AML-193 (cell line): ENCODE measurements at regions not wholly inside any gene's neighbourhood (a gene's known extent, or its start where the extent isn't known, plus 50 kb on each side); places are given as distances from the start of the nearest gene placed in this dataset.

Experiments
- DNase-seq, 2 experiments: peaks; one replicate each; lab custom pipeline; 2025; lab: John Stamatoyannopoulos, UW

- no peak for DNase-seq
These were observed 279.0 kb downstream of the ATXN7L3B start for GRCh38 chr12:74816398-74817175.

GRCh38 chr12:74817499-74817898 is 279.9 kb downstream of the ATXN7L3B start:
- DNase-seq = no peak

- no peak for DNase-seq
These were observed 280.8 kb downstream of the ATXN7L3B start for GRCh38 chr12:74818412-74818811.

DNA sequence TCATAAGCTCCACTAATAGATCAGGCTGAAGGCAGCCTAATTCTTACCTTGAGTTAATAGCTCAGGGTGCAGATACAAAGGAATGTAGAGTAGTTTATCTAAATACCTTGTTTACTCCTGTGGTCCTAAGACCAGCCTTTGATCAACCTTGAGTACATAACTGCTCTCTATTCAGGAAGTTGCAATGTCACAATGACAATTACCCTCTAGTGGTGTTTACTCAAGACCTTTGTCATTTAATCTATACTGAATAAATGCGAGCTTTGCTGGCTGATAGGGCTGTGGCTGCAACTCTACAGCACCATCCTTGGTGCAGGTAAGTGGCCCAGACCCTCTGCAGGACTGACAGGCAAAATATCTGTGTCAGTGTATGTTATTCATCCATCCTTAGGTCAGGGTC is 282.7 kb downstream of the ATXN7L3B start:
- DNase-seq = no peak

DNA sequence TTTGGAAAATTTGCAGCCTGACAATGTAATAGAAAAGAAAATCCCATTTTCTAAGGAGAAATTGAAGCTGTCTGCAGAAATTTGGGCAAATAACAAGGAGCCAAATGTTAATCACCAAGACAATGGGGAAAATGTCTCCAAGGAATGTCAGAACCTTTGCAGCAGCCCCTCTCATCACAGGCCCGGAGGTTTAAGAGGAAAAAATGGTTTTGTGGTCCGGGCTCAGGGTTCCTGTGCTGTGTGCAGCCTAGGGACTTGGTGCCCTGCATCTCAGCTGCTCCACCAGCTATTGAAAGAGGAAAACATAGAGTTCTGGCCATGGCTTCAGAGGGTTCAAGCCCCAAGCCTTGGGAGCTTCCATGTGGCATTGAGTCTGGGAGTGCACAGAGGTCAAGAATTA is 298.9 kb downstream of the ATXN7L3B start:
- no peak for DNase-seq

- DNase-seq = no peak
These were observed 308.5 kb downstream of the ATXN7L3B start for GRCh38 chr12:74846116-74846515.

- DNase-seq = no peak
These were observed 309.5 kb downstream of the ATXN7L3B start for GRCh38 chr12:74847169-74847568.

- DNase-seq = no peak
These were observed 310.4 kb downstream of the ATXN7L3B start for GRCh38 chr12:74848006-74848405.

DNA sequence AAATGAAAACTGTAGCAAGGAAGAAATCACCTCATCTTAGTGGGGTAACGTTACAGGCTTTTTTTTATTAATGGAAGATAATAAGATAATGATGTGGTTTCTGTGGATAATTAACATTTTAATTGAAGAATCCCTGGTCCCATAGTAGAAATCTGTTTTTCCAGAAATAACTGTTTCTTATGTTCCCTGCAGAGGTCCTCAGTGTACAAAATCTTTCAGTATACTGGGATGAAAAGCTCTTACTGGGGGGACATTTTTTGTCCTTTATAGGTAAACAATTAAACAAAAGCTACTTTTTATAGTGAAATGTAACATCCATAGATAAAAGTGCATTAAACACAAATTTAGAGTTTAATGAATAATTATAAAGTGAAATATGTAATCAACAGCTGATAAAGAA is 312.2 kb downstream of the ATXN7L3B start:
- no peak for DNase-seq

DNA sequence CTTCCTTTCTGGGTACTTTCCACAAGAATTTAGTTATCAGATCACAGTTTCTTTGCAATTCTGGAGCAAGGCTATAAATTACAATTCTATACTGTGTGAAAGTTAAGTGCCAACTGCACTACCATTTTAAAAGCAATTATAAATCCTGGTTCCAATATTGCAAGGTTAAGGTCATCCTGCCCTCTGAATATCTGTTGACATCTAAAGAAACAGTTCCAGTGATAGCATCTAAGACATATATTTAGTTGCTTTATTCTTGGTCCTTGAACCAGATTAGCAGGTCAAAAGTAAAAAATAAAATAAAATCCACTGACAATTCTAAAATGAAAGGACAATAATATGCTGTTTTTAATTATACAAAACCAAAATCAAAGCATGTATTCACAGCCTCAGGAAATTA is 334.2 kb downstream of the ATXN7L3B start:
- no peak for DNase-seq

DNA sequence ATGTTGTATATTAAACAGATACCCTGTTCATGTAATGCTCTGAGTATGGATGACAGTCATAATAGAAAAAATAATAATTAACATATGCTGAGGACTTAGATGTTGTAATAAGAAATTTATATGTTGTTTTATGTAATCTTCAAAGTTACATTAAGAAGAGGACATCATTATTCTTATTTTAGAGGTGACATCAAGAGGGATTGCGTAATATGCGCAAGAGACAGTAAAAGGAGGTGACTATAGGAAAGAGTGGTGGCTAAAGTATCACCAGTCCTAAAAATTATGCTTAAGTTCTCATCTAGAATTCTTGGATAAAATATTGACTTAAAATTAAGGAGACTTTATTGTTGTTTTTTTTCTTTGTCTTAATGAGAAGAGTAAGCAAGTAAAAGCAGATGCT is 323.9 kb downstream of the KCNC2 start:
- DNase-seq = no peak

GRCh38 chr12:74889073-74889472 is 320.6 kb downstream of the KCNC2 start:
- no peak for DNase-seq

- DNase-seq = no peak
These were observed 319.9 kb downstream of the KCNC2 start for GRCh38 chr12:74889563-74890236.

GRCh38 chr12:74890237-74890599 is 319.4 kb downstream of the KCNC2 start:
- DNase-seq = no peak

DNA sequence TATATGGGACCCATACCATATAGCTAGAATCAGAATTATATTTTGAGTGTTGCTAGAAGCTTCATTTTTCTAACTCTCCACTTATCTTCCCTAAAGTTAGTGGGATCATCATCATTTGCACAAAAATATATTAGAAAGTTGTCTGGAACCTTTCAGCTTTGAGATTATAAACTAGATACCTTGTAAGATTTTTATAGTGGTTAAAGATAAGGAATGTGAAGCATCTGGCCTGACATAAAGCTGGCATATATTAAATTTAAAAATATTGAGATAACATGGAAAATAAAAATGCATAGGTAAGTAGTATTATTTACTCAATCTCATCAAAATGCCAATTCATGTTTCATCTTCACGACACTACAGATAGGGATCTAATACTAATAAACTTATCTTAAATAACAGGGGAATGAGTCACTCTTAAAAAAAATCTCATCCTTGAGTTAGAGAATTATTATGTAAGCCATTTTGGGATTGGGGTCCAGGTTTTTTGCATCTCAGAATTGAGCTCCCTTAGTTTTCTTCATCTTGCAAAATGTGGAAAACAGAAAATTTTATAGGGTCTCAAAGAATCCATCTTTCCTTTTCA is 318.5 kb downstream of the KCNC2 start:
- no peak for DNase-seq

GRCh38 chr12:74892057-74892633 is 317.5 kb downstream of the KCNC2 start:
- no peak for DNase-seq

DNA sequence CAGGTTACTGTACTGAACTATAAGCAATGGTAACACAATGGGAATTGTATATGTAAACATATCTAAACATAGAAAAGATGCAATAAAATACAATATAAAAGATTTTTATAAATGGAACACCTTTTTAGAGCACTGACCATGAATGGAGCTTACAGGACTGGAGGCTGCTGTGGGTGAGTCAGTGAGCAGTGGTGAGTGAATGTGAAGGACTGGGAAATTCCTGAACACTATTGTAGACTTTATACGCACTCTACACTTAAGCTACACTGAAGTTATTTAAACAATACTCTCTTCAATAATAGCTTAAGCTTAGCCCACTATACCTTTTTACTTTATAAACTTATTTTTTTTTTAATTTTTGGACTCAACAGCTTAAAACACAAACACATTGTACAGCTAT is 313.5 kb downstream of the KCNC2 start:
- DNase-seq = no peak

DNA sequence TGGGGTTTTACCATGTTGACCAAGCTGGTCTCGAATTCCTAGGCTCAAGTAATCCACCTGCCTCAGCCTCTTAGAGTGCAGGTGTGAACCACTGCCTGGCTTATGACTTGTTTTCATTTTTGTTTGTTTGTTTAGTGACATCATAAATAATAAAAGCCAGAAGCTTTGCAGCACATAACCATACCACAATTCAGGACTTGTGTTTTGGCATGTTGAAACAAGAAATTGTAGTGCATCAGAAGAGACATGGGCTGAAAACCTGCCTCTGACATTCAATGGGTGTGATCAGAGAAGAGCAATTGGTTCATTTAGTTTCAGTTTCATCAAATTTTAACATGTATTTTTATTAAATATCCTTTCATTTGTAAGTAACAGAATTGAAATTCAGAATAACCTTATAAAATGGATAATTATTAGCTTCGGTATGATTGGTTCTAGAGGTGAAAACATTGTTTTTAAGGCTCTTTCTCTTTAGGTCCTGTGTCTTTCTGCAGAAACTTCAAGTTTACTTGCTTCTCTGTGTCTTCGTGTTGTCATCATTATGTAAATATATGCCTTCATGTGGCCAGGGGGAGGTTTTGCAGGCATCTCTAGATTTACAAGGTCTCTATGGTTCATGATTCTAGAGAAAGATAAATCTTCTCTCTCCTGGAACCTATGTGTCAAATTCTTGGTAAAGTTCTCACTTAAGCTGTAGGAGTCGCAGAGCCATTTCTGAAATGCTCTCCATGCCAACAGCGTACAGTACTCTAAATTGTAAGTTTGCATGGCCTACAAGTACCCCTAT is 312.0 kb downstream of the KCNC2 start:
- DNase-seq = no peak

DNA sequence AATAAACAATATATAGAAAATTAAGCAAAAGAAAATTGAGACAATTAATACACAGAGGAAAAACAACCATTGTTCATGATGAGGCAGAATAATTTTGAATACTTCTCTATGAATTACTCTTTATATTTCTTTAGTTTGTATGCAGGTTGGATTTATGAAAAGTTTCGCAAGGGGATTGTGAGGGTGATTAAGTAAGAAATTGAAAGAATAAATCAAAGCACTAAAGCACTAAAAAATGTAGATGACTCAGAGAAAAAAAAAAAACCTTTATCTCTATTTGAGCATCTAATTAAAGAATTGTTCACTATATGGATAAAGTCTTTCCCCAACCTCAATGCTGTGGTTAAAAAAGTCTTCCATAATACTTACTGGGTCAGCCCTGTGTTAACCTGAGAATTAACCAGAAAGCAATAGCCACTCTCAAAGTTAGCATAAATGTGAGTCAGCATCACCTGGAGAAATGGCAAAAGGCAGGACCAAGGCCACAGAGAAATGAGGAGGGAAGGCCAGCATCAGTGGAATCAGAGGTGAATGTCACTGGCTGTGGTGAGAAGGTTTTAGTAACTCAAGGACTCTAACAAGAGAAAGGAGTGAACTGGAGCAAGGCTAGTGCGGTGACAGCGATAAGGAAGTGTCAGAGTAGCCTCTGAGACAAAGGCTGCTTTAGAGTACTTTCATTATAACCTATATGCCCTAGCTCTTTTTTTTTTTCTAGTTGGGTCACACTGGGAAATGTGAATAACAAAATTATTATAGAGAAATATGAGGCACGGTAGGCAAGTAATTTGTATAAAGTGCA is 310.4 kb downstream of the KCNC2 start:
- DNase-seq = no peak

DNA sequence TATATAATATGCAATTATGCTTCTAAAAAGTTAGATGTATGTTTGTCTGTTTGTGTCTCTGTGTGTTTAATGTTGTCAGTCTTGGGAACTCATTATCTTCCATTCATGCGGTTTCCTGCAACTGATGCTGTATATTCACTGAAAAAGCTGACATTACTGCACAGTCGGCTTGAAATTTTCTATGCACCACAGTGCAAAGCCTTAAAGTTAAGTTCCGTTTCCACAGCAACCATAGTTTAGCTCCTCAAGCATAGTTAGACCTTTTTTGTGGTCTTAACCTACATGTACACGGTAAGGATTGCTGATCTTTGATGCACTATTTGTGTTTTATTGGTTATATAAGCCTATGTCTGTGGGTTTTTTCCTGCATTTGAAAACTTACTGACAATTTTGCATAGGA is 309.4 kb downstream of the KCNC2 start:
- DNase-seq = no peak

GRCh38 chr12:74903522-74903921 is 306.1 kb downstream of the KCNC2 start:
- DNase-seq = peak in 1 of 2 experiments; percentile 16
